A549 (cell line): ENCODE measurements at regions not wholly inside any gene's neighbourhood (a gene's known extent, or its start where the extent isn't known, plus 50 kb on each side); places are given as distances from the start of the nearest gene placed in this dataset.

Experiments
- ATAC-seq, 2 experiments: fragments of 200-7000 bp in 1 of 2; fragments of >200 bp in 1 of 2; cut with Nextera tagmentation in 1 of 2; cut with Tn5 transposase in 1 of 2; 3 replicates each; pipeline versions ENCODE4 v1.8.0 to v1.9.1; 2018 to 2020; ENCODE audit warnings: mild to moderate bottlenecking in 1 of 2, moderate library complexity in 1 of 2
- CTCF ChIA-PET: fragments of 300-600 bp; sonication (Branson Sonifier 250); formaldehyde crosslinking; extraction: SDS; loops from one replicate; lab custom pipeline; 2021; ENCODE audit warnings: antibody characterized with exemption, inconsistent platforms; lab: Yijun Ruan, JAX
- POLR2A ChIA-PET: fragments of 350-600 bp; formaldehyde crosslinking; extraction: SDS; loops from one replicate; lab custom pipeline; 2021; ENCODE audit warnings: antibody characterized with exemption, inconsistent platforms; lab: Yijun Ruan, JAX
- DNase-seq, 2 experiments: peaks; one replicate each; pipeline versions ENCODE4 v3.0.0 to v3.0.0-alpha.2; 2011 to 2016; ENCODE audit warnings: low read depth in 1 of 2, low spot score in 1 of 2
- FAIRE-seq: peaks from 2 replicates; lab custom pipeline; 2011; peaks lifted over from hg19 to GRCh38; lab: Jason Lieb, UNC
- H3K27ac ChIP-seq, 2 experiments: fragments of >200 bp; sonication (Bioruptor Twin); formaldehyde crosslinking; 3 replicates each; pipeline ENCODE4 v1.5.1; 2016 to 2017
- H3K4me1 ChIP-seq: fragments of >200 bp; sonication (Bioruptor Twin); formaldehyde crosslinking; 3 replicates; pipeline ENCODE4 v1.6.1; 2016
- H3K4me2 ChIP-seq: fragments of >200 bp; sonication (Bioruptor Twin); formaldehyde crosslinking; 3 replicates; pipeline ENCODE4 v1.6.1; 2016
- H3K4me3 ChIP-seq: fragments of >200 bp; sonication (Bioruptor Twin); formaldehyde crosslinking; 3 replicates; pipeline ENCODE4 v1.5.1; 2016
- H3K9me3 ChIP-seq: fragments of >200 bp; sonication (Bioruptor Twin); formaldehyde crosslinking; 3 replicates; pipeline ENCODE4 v1.6.1; 2016
- CHD2 ChIP-seq: fragments of 150-350 bp; IDR thresholded peaks from 2 replicates; pipeline ENCODE4 v1.6.1; 2014; ENCODE audit warnings: low read length; ENCODE audit not compliant: partially characterized antibody
- EHF ChIP-seq: fragments of 250-450 bp; sonication (Bioruptor Pico); IDR thresholded peaks from 2 replicates; pipeline ENCODE4 v1.5.0; 2020; ENCODE audit warnings: mild to moderate bottlenecking
- EHMT2 ChIP-seq: fragments of 200-600 bp; sonication (generic); IDR thresholded peaks from 2 replicates; pipeline ENCODE4 v1.6.1; 2016; ENCODE audit warnings: antibody characterized with exemption, low read depth, mild to moderate bottlenecking, moderate library complexity
- ESRRA ChIP-seq: fragments of 150-350 bp; IDR thresholded peaks from 2 replicates; pipeline ENCODE4 v1.6.1; 2014; ENCODE audit warnings: mild to moderate bottlenecking, low read length, borderline replicate concordance
- FOSB ChIP-seq: fragments of 250-450 bp; sonication (Bioruptor Pico); IDR thresholded peaks from 2 replicates; pipeline ENCODE4 v1.5.0; 2020; ENCODE audit warnings: mild to moderate bottlenecking, moderate library complexity
- FOXS1 ChIP-seq: fragments of 250-450 bp; sonication (Bioruptor Pico); IDR thresholded peaks from 2 replicates; pipeline ENCODE4 v1.5.0; 2020; ENCODE audit warnings: mild to moderate bottlenecking, moderate library complexity
- HDAC2 ChIP-seq: fragments of 200-600 bp; sonication (generic); IDR thresholded peaks from 2 replicates; pipeline ENCODE4 v1.6.1; 2016
- HEYL ChIP-seq: fragments of 250-450 bp; sonication (Bioruptor Pico); IDR thresholded peaks from 2 replicates; pipeline ENCODE4 v1.8.0; 2021; ENCODE audit warnings: mild to moderate bottlenecking, moderate library complexity
- HOXA7 ChIP-seq: fragments of 250-450 bp; sonication (Bioruptor Pico); IDR thresholded peaks from 2 replicates; pipeline ENCODE4 v1.5.0; 2020; ENCODE audit warnings: mild to moderate bottlenecking, moderate library complexity
- HOXB5 ChIP-seq: fragments of 250-450 bp; sonication (Bioruptor Pico); IDR thresholded peaks from 2 replicates; pipeline ENCODE4 v1.5.0; 2020; ENCODE audit warnings: mild to moderate bottlenecking, moderate library complexity
- JUN ChIP-seq, 2 experiments: fragments of >200 bp; sonication (Bioruptor Twin); formaldehyde crosslinking; IDR thresholded peaks; 2 replicates in 1 of 2; 3 replicates in 1 of 2; pipeline ENCODE4 v1.6.1; 2016 to 2017
- JUNB ChIP-seq: fragments of >200 bp; sonication (Bioruptor Twin); formaldehyde crosslinking; IDR thresholded peaks from 2 replicates; pipeline ENCODE4 v1.6.1; 2016
- MAFK ChIP-seq: fragments of 450-650 bp; IDR thresholded peaks from 2 replicates; pipeline ENCODE4 v1.6.1; 2014; ENCODE audit not compliant: partially characterized antibody
- NPAS2 ChIP-seq: fragments of 250-450 bp; sonication (Bioruptor Pico); IDR thresholded peaks from 2 replicates; pipeline ENCODE4 v1.8.0; 2022; ENCODE audit warnings: mild to moderate bottlenecking, moderate library complexity, borderline replicate concordance
- NR3C1 ChIP-seq: fragments of >200 bp; sonication (Bioruptor Twin); formaldehyde crosslinking; IDR thresholded peaks from 3 replicates; pipeline ENCODE4 v1.6.1; 2017
- PHF8 ChIP-seq: fragments of 200-600 bp; sonication (generic); IDR thresholded peaks from 2 replicates; pipeline ENCODE4 v1.6.1; 2016; ENCODE audit warnings: low read depth, mild to moderate bottlenecking, antibody characterized with exemption, moderate library complexity, borderline replicate concordance
- RAD21 ChIP-seq, 2 experiments: fragments of >200 bp in 1 of 2; sonication (Bioruptor Twin) in 1 of 2; formaldehyde crosslinking in 1 of 2; IDR thresholded peaks in 1 of 2; conservative IDR thresholded peaks in 1 of 2; 2 replicates in 1 of 2; 3 replicates in 1 of 2; pipeline ENCODE4 v1.6.1; 2012 to 2018; ENCODE audit warnings: inconsistent platforms in 1 of 2
- RCOR1 ChIP-seq: fragments of 150-350 bp; IDR thresholded peaks from 2 replicates; pipeline ENCODE4 v1.6.1; 2014; ENCODE audit warnings: antibody characterized with exemption, low read length, low read depth
- REST ChIP-seq: fragments of 200-600 bp; sonication (generic); IDR thresholded peaks from 2 replicates; pipeline ENCODE4 v1.6.1; 2016; ENCODE audit warnings: antibody characterized with exemption, mild to moderate bottlenecking, moderate library complexity
- RFX5 ChIP-seq: fragments of 450-650 bp; IDR thresholded peaks from 2 replicates; pipeline ENCODE4 v1.7.1; 2014; ENCODE audit warnings: antibody characterized with exemption, mild to moderate bottlenecking, moderate library complexity
- RNF2 ChIP-seq: fragments of 200-600 bp; sonication (generic); IDR thresholded peaks from 2 replicates; pipeline ENCODE4 v1.6.1; 2016; ENCODE audit warnings: low read depth, mild to moderate bottlenecking, antibody characterized with exemption, moderate library complexity, borderline replicate concordance
- TFCP2L1 ChIP-seq: fragments of 250-450 bp; sonication (Bioruptor Pico); IDR thresholded peaks from 2 replicates; pipeline ENCODE4 v1.5.0; 2021; ENCODE audit warnings: mild to moderate bottlenecking
- TP53 ChIP-seq: fragments of 250-450 bp; sonication (Bioruptor Pico); IDR thresholded peaks from 2 replicates; pipeline ENCODE4 v1.5.0; 2021; ENCODE audit warnings: mild to moderate bottlenecking, moderate library complexity
- ZFP36 ChIP-seq: fragments of 450-650 bp; IDR thresholded peaks from 2 replicates; pipeline ENCODE4 v1.6.1; 2014; ENCODE audit warnings: borderline replicate concordance; ENCODE audit not compliant: partially characterized antibody
- ZSCAN20 ChIP-seq: fragments of 250-450 bp; sonication (Bioruptor Pico); IDR thresholded peaks from 2 replicates; pipeline ENCODE4 v1.8.0; 2022; ENCODE audit warnings: mild to moderate bottlenecking, moderate library complexity
- WGBS: methylation state at CpG from one replicate; pipeline ENCODE4 v1.1.6; 2017; ENCODE audit errors: missing lambda C conversion rate; 5-methylcytosine and 5-hydroxymethylcytosine counted together
- TF ChIP-seq, protein P1 (sequence below): IDR thresholded peaks from 2 replicates; pipeline ENCODE4 v1.6.1; 2012; ENCODE audit warnings: low read depth, borderline replicate concordance
- TF ChIP-seq, protein P2 (sequence below): fragments of >200 bp; sonication (Bioruptor Twin); formaldehyde crosslinking; IDR thresholded peaks from 2 replicates; pipeline ENCODE4 v1.6.1; 2016

GRCh38 chr6:19943042-19943441 lies 105.9 kb downstream of the ID4 start (continued):
- no peak for TF ChIP-seq TP53 (CRISPR knock-in tag)

- no peak overlapping the region for H3K4me3 ChIP-seq
- DNase-seq (no peak), FAIRE-seq (no peak)
- H3K9me3 ChIP-seq = no peaks in the 10 kb centered on the region
- H3K4me1 ChIP-seq = no peaks in the 10 kb centered on the region
- H3K27ac ChIP-seq = no peak overlapping the region
- CTCF ChIA-PET = interaction anchor here (0.7 kb wide), 1 partner anchor 113 kb away, joined by 3 read pairs; no protein-coding TSS in a partner anchor
- TF ChIP-seq JUN (IDR thresholded peaks at IDR 0.05) (no peak), EHMT2 (no peak), CHD2 (no peak), MAFK (no peak), FOSB (CRISPR knock-in tag) (no peak), PHF8 (no peak), FOXS1 (CRISPR knock-in tag) (no peak), HEYL (no peak)
- TF ChIP-seq, protein P1, sequence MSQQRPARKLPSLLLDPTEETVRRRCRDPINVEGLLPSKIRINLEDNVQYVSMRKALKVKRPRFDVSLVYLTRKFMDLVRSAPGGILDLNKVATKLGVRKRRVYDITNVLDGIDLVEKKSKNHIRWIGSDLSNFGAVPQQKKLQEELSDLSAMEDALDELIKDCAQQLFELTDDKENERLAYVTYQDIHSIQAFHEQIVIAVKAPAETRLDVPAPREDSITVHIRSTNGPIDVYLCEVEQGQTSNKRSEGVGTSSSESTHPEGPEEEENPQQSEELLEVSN = no peak
- TF ChIP-seq, all 56 proteins: peak for 0
- POLR2A ChIA-PET = no interaction called here
- WGBS = 7% methylated on average over 3 of the region's 3 CpGs
- H3K4me2 ChIP-seq = no peak overlapping the region
- ATAC-seq = no peak
Measured at GRCh38 chr6:19945843-19946358, 108.7 kb downstream of the ID4 start.

DNA sequence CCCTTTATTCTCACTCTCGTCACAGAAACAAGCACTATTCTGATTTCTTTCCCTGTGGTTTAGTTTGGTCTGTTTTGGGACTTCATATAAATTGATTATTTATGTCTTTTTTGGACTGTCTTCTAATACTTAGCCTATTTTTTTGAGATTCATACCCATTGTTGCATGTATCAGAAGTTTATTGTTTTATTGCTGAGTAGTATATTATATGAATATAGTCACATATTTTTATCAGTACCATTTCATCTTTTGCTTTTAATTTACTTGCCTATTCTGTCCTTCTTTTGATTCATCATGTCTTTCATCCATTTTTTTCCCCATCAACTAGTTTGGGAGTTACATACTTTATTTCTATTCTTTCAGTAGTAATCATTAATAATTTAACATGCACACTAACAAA lies 112.0 kb downstream of the ID4 start:
- DNase-seq (no peak), ATAC-seq (no peak), FAIRE-seq (no peak)
- H3K9me3 ChIP-seq = no peaks in the 10 kb centered on the region
- ChIA-PET CTCF (no interaction called here), POLR2A (no interaction called here)
- no peak overlapping the region for H3K27ac ChIP-seq
- no peak overlapping the region for H3K4me3 ChIP-seq
- no peak overlapping the region for H3K4me2 ChIP-seq
- 7% methylated on average over 1 of the region's 1 CpG for WGBS
- no peak for TF ChIP-seq HDAC2
- no peaks in the 10 kb centered on the region for H3K4me1 ChIP-seq

DNA sequence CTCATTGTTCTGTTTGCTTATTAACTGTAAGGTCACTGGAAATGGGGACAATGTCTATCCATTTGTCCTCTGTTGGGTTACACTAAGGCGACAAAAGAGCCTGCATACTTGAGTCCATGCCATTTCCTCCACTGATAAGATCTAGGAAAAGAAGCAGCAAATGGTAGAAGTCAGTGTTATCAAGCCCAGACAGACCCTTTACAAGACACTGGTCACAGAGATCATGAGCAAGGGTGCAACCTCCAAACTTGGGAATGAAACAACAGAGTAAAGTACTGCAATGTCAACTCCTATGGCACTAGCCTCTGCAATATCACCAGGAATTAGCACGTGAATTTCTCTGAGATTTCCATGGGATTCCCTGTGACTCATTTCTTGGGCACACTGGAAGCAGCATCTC lies 126.9 kb downstream of the ID4 start:
- POLR2A ChIA-PET = no interaction called here
- WGBS = 0% methylated on average over 2 of the region's 2 CpGs

More for the DNA sequence above, 126.9 kb downstream of the ID4 start:
- TF ChIP-seq RNF2 (no peak), ZSCAN20 (CRISPR knock-in tag) (no peak), HOXB5 (CRISPR knock-in tag) (no peak), NR3C1 (no peak), ZFP36 (no peak), JUN (IDR thresholded peaks at IDR 0.05) (no peak), RCOR1 (no peak), JUNB (no peak), HDAC2 (no peak), REST (no peak), NPAS2 (no peak), RAD21 (conservative IDR thresholded peaks at IDR 0.05 in 1 of 2, IDR thresholded peaks at IDR 0.05 in 1 of 2) (no peak), FOSB (CRISPR knock-in tag) (no peak), ESRRA (no peak), EHF (CRISPR knock-in tag) (no peak), PHF8 (no peak), HOXA7 (CRISPR knock-in tag) (no peak), RFX5 (no peak), TFCP2L1 (CRISPR knock-in tag) (no peak)
- TF ChIP-seq, protein P2, sequence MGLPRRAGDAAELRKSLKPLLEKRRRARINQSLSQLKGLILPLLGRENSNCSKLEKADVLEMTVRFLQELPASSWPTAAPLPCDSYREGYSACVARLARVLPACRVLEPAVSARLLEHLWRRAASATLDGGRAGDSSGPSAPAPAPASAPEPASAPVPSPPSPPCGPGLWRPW = no peak
- DNase-seq = no peak
- CTCF ChIA-PET = no interaction called here
- H3K9me3 ChIP-seq = no peaks in the 10 kb centered on the region
- no peak overlapping the region for H3K27ac ChIP-seq
- H3K4me2 ChIP-seq = no peak overlapping the region
- no peak overlapping the region for H3K4me3 ChIP-seq
- H3K4me1 ChIP-seq = no peaks in the 10 kb centered on the region
- no peak for ATAC-seq
- FAIRE-seq = no peak
